Liver (tissue), 3 donors: ENCODE measurements at regions not wholly inside any gene's neighbourhood (a gene's known extent, or its start where the extent isn't known, plus 50 kb on each side); places are given as distances from the start of the nearest gene placed in this dataset.

ENCODE experiments used
- FOXA1 ChIP-seq: IDR thresholded peaks from 2 replicates; pipeline ENCODE4 v1.6.1; 2016; ENCODE audit warnings: antibody characterized with exemption
- JUND ChIP-seq, 2 donors: IDR thresholded peaks; 2 replicates each; pipeline ENCODE4 v1.6.1; 2016; ENCODE audit warnings: antibody characterized with exemption in 2 of 2
- YY1 ChIP-seq: IDR thresholded peaks from 2 replicates; pipeline ENCODE4 v1.6.1; 2016; ENCODE audit warnings: antibody characterized with exemption, mild to moderate bottlenecking
- TF ChIP-seq, protein P1 (sequence below): IDR thresholded peaks from 2 replicates; pipeline ENCODE4 v1.6.1; 2016; ENCODE audit warnings: antibody characterized with exemption
- TF ChIP-seq, protein P2 (sequence below): fragments of 150-350 bp; IDR thresholded peaks from 2 replicates; pipeline ENCODE4 v1.5.1; 2017; ENCODE audit warnings: improper control_type of control experiment, low read depth, low read length; ENCODE audit not compliant: missing input control
- TF ChIP-seq, protein P3 (sequence below): IDR thresholded peaks from 2 replicates; pipeline ENCODE4 v1.6.1; 2016; ENCODE audit warnings: antibody characterized with exemption, mild to moderate bottlenecking
- donor health status: healthy.
- donor health status: healthy.

DNA sequence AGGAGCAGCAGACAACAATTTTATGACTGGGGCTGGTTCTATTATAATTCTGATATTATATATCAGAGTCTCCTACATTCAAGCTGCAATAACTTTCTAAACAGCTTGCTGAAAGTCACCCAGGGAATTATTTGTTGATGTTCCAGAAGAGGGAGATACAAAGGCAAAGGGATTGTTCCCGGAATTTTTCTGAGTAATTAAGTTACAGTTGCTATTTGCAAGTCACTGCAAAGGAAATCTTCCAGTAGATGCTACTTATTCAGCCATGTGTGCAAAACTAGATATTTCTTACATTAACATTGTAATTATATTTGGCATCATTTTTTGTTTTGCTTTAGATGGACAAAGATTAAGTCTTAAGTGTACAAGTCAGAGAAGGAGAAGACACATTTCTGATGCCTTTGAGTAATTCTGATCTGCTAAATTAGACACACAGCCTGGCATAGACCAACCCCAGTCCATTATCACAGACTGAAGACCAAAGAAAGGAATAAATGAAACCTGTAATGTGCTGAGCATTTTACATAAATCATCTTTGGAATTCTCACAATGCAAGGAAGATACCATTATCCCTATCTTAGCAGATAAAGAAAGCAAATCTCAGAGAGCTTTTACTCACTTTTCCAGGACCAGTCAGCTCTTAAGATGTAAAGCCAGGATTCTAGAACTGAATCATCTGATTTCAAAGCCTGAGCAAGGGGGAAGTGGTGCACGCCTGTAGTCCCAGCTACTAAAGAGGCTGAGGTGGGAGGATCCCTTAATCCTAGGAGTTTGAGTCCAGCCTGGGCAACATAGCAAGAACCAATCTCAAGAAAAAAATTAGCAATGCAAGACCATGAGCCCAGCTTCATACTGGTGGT, 62.6 kb upstream of the AKAP12 start:
- TF ChIP-seq, protein P1, sequence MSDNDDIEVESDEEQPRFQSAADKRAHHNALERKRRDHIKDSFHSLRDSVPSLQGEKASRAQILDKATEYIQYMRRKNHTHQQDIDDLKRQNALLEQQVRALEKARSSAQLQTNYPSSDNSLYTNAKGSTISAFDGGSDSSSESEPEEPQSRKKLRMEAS: no peak
- TF ChIP-seq JUND (IDR thresholded peaks at IDR 0.05): no peak
- TF ChIP-seq, protein P2, sequence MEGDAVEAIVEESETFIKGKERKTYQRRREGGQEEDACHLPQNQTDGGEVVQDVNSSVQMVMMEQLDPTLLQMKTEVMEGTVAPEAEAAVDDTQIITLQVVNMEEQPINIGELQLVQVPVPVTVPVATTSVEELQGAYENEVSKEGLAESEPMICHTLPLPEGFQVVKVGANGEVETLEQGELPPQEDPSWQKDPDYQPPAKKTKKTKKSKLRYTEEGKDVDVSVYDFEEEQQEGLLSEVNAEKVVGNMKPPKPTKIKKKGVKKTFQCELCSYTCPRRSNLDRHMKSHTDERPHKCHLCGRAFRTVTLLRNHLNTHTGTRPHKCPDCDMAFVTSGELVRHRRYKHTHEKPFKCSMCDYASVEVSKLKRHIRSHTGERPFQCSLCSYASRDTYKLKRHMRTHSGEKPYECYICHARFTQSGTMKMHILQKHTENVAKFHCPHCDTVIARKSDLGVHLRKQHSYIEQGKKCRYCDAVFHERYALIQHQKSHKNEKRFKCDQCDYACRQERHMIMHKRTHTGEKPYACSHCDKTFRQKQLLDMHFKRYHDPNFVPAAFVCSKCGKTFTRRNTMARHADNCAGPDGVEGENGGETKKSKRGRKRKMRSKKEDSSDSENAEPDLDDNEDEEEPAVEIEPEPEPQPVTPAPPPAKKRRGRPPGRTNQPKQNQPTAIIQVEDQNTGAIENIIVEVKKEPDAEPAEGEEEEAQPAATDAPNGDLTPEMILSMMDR: no peak
- TF ChIP-seq YY1: no peak
- TF ChIP-seq, protein P3, sequence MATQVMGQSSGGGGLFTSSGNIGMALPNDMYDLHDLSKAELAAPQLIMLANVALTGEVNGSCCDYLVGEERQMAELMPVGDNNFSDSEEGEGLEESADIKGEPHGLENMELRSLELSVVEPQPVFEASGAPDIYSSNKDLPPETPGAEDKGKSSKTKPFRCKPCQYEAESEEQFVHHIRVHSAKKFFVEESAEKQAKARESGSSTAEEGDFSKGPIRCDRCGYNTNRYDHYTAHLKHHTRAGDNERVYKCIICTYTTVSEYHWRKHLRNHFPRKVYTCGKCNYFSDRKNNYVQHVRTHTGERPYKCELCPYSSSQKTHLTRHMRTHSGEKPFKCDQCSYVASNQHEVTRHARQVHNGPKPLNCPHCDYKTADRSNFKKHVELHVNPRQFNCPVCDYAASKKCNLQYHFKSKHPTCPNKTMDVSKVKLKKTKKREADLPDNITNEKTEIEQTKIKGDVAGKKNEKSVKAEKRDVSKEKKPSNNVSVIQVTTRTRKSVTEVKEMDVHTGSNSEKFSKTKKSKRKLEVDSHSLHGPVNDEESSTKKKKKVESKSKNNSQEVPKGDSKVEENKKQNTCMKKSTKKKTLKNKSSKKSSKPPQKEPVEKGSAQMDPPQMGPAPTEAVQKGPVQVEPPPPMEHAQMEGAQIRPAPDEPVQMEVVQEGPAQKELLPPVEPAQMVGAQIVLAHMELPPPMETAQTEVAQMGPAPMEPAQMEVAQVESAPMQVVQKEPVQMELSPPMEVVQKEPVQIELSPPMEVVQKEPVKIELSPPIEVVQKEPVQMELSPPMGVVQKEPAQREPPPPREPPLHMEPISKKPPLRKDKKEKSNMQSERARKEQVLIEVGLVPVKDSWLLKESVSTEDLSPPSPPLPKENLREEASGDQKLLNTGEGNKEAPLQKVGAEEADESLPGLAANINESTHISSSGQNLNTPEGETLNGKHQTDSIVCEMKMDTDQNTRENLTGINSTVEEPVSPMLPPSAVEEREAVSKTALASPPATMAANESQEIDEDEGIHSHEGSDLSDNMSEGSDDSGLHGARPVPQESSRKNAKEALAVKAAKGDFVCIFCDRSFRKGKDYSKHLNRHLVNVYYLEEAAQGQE: no peak
- TF ChIP-seq FOXA1: no peak
